ENCODE measurements at regions not wholly inside any gene's neighbourhood (a gene's known extent, or its start where the extent isn't known, plus 50 kb on each side); places are given as distances from the start of the nearest gene placed in this dataset.

DNA sequence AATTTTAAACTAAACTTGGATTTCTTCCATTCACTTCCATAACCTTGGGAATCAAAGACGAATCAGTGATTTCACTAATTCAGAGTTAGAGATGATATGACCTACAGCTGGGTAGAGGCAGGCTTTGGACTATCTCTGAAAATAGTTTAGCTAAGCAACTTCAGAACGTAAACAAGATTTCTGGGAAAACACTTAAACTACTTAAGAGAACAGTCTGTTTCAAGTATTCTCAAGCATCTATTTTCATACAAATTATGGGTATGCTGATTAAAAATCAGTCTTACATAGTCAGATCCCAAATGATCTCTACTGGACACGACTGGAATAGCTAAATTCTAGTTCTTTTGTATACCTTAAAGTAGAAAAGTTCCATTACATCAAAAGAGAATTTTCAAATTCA lies 179.9 kb downstream of the PLCE1 start:
- TF ChIP-seq, protein P1, sequence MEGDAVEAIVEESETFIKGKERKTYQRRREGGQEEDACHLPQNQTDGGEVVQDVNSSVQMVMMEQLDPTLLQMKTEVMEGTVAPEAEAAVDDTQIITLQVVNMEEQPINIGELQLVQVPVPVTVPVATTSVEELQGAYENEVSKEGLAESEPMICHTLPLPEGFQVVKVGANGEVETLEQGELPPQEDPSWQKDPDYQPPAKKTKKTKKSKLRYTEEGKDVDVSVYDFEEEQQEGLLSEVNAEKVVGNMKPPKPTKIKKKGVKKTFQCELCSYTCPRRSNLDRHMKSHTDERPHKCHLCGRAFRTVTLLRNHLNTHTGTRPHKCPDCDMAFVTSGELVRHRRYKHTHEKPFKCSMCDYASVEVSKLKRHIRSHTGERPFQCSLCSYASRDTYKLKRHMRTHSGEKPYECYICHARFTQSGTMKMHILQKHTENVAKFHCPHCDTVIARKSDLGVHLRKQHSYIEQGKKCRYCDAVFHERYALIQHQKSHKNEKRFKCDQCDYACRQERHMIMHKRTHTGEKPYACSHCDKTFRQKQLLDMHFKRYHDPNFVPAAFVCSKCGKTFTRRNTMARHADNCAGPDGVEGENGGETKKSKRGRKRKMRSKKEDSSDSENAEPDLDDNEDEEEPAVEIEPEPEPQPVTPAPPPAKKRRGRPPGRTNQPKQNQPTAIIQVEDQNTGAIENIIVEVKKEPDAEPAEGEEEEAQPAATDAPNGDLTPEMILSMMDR (IDR thresholded peaks at IDR 0.05; ENCODE audit: insufficient read depth, low read depth, low read length), result no peak
- TF ChIP-seq EZH2 (IDR thresholded peaks at IDR 0.05; ENCODE audit: insufficient read depth, low read length), result no peak
